Fibroblast of the aortic adventitia (primary cell): ENCODE measurements at regions not wholly inside any gene's neighbourhood (a gene's known extent, or its start where the extent isn't known, plus 50 kb on each side); places are given as distances from the start of the nearest gene placed in this dataset.

ENCODE experiments used
- DNase-seq: peaks from one replicate; pipeline ENCODE4 v3.0.0-alpha.2; 2010; ENCODE audit warnings: low read depth
- H3K4me3 ChIP-seq: 2 replicates; pipeline ENCODE4 v1.5.1; 2011; ENCODE audit warnings: low read depth, mild to moderate bottlenecking, control low read depth, low read length, moderate library complexity
- CTCF ChIP-seq: IDR thresholded peaks from 2 replicates; pipeline ENCODE4 v1.5.1; 2011; ENCODE audit warnings: mild to moderate bottlenecking, low read length, control low read depth, inconsistent platforms; ENCODE audit not compliant: insufficient read depth

GRCh38 chr18:41262688-41263087 lies 692.3 kb upstream of the PIK3C3 start:
- no peak for DNase-seq
- no peak overlapping the region for H3K4me3 ChIP-seq
- TF ChIP-seq CTCF = no peak

- no peak for TF ChIP-seq CTCF
- DNase-seq = no peak
- H3K4me3 ChIP-seq = no peak overlapping the region
Measured at GRCh38 chr18:41244591-41245037, 710.4 kb upstream of the PIK3C3 start.

- TF ChIP-seq CTCF = no peak
- no peak overlapping the region for H3K4me3 ChIP-seq
- DNase-seq = no peak
Measured at GRCh38 chr18:41237317-41237716, 717.7 kb upstream of the PIK3C3 start.

- no peak for TF ChIP-seq CTCF
- no peak overlapping the region for H3K4me3 ChIP-seq
- no peak for DNase-seq
Measured at GRCh38 chr18:41231681-41232080, 723.4 kb upstream of the PIK3C3 start.

- no peak overlapping the region for H3K4me3 ChIP-seq
- TF ChIP-seq CTCF = no peak
- no peak for DNase-seq
Measured at GRCh38 chr18:41227993-41228392, 727.0 kb upstream of the PIK3C3 start.

- DNase-seq = no peak
- TF ChIP-seq CTCF = no peak
- H3K4me3 ChIP-seq = no peak overlapping the region
Measured at GRCh38 chr18:41226911-41227310, 728.1 kb upstream of the PIK3C3 start.

GRCh38 chr18:41226186-41226585 lies 728.8 kb upstream of the PIK3C3 start:
- no peak overlapping the region for H3K4me3 ChIP-seq
- TF ChIP-seq CTCF = no peak
- no peak for DNase-seq
